GM18909 (cell line): ENCODE measurements at regions not wholly inside any gene's neighbourhood (a gene's known extent, or its start where the extent isn't known, plus 50 kb on each side); places are given as distances from the start of the nearest gene placed in this dataset.

Source experiments
- ATAC-seq: cut with Tn5 transposase; IDR thresholded peaks from one replicate; pipeline ENCODE4 v1.9.1; 2021; ENCODE audit warnings: mild to moderate bottlenecking; ENCODE audit not compliant: unreplicated experiment, poor library complexity

GRCh38 chr17:27991462-27991993 lies 50.9 kb upstream of the NLK start:
- no peak for ATAC-seq
